ENCODE measurements at regions not wholly inside any gene's neighbourhood (a gene's known extent, or its start where the extent isn't known, plus 50 kb on each side); places are given as distances from the start of the nearest gene placed in this dataset.
"Not testable (repeated sequence)": the region's sequence is repeated elsewhere in the genome, so short reads cannot be mapped to it uniquely, and the experiment has no call there.

DNA sequence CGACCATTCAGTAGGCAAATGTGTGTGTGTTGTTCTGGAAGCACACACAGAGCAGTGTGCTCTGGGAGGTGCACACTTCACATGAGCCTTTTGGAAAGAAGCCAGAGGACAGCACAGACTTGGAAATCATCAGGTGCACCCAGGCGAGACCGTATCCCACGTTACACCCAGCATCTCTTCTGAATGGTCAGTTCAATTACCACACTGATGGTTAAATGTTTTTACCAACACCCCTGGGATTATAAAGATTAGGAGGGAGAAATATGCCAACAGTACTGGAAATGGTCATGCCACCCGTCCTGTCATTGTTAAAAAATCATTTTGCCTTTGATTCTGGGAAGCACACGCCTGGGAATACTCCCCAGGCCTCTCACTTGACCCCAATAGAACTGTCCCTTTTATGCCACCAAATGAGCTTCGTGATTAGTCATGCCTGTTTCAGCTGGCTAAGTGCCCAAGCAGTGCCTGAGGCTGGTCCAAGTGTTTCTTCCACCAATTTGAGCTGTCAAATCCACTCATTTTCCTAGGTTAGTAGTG lies 183.7 kb downstream of the NRP2 start:
- Histone ChIP-seq H3K4me3 (no peak overlapping the region), H3K27ac (no peak overlapping the region), H3K27me3 (no peaks in the 10 kb centered on the region), H3K36me3 (no peaks in the 10 kb centered on the region), H3K9me3 (no peaks in the 10 kb centered on the region), H3K4me1 (peaks cover 0 to 7% of the 10 kb centered on the region in 2 donors)
- DNase-seq (no peak), ATAC-seq (no peak)
- TF ChIP-seq, protein P1, sequence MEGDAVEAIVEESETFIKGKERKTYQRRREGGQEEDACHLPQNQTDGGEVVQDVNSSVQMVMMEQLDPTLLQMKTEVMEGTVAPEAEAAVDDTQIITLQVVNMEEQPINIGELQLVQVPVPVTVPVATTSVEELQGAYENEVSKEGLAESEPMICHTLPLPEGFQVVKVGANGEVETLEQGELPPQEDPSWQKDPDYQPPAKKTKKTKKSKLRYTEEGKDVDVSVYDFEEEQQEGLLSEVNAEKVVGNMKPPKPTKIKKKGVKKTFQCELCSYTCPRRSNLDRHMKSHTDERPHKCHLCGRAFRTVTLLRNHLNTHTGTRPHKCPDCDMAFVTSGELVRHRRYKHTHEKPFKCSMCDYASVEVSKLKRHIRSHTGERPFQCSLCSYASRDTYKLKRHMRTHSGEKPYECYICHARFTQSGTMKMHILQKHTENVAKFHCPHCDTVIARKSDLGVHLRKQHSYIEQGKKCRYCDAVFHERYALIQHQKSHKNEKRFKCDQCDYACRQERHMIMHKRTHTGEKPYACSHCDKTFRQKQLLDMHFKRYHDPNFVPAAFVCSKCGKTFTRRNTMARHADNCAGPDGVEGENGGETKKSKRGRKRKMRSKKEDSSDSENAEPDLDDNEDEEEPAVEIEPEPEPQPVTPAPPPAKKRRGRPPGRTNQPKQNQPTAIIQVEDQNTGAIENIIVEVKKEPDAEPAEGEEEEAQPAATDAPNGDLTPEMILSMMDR (IDR thresholded peaks at IDR 0.05), result no peak
- intact Hi-C loops (cut with DNase I), result no loop called here

DNA sequence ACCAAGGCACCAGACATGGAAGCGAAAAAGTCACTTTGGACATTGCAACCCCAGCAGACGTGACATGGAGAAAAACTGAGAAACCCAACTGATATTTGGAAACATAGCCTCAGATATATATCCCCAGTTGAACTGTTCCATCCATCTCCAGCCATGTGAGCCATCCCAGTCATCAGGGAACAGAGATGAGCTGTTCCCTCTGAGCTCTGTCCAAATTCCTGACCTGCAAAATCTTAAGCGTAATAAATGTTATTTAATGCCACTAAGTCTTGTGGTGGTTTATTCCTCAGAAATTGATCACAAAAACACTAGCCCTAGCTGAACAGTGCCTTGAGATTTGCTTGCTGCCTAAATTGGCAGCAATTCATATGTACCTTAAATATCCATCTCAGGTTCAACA lies 182.8 kb downstream of the NRP2 start:
- no peak for ATAC-seq
- peaks cover 0 to 7% of the 10 kb centered on the region in 2 donors for H3K4me1 ChIP-seq
- H3K4me3 ChIP-seq, result no peak overlapping the region
- no peak overlapping the region for H3K27ac ChIP-seq
- no peak for DNase-seq
- no peaks in the 10 kb centered on the region for H3K9me3 ChIP-seq
- H3K27me3 ChIP-seq, result no peaks in the 10 kb centered on the region
- intact Hi-C loops (cut with DNase I), result no loop called here
- H3K36me3 ChIP-seq, result no peaks in the 10 kb centered on the region
- TF ChIP-seq, protein P1 (IDR thresholded peaks at IDR 0.05), result no peak

DNA sequence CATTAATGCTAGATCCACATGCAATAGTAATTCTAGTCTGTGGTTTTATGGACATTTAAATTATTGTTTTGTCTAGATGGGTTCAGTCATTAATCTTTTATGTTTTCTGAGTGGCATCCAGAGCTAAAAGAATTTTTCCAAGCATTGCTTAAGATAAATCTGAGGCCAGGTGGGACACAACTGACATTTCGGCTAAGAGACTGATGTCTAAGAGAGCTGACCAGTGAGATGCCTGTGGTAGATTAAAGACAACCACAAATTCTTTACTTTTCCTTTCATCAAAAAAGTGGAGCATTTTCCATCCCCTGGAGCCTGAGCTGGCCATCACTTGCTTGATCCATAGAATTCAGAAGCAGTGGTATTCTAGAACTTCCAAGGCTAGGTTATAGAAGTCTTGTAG lies 182.2 kb downstream of the NRP2 start:
- Histone ChIP-seq H3K9me3 (no peaks in the 10 kb centered on the region), H3K36me3 (no peaks in the 10 kb centered on the region), H3K4me1 (peaks cover 0 to 6% of the 10 kb centered on the region in 2 donors), H3K27me3 (no peaks in the 10 kb centered on the region), H3K27ac (no peak overlapping the region), H3K4me3 (no peak overlapping the region)
- DNase-seq, result no peak
- ATAC-seq, result no peak
- intact Hi-C loops (cut with DNase I), result no loop called here
- TF ChIP-seq, protein P1 (IDR thresholded peaks at IDR 0.05), result no peak

DNA sequence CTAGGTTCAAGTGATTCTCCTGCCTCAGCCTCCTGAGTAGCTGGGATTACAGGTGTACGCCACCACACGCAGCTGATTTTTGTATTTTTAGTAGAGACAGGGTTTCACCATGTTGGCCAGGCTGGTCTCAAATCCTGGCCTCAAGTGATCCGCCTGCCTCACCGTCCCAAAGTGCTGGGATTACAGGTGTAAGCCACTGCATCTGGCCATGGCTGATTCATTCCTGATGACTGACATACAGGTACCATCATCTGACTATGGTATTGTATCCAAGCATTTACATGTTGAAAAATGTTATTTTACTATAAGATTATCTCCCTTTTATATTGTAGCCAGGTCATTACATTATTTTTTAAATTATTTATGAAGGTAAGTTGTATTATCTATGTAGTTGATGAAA lies 180.5 kb downstream of the NRP2 start:
- intact Hi-C loops (cut with DNase I); H3K36me3 ChIP-seq; H3K27me3 ChIP-seq; DNase-seq; ATAC-seq; H3K27ac ChIP-seq; H3K4me1 ChIP-seq; H3K4me3 ChIP-seq; H3K9me3 ChIP-seq: not testable (repeated sequence)

DNA sequence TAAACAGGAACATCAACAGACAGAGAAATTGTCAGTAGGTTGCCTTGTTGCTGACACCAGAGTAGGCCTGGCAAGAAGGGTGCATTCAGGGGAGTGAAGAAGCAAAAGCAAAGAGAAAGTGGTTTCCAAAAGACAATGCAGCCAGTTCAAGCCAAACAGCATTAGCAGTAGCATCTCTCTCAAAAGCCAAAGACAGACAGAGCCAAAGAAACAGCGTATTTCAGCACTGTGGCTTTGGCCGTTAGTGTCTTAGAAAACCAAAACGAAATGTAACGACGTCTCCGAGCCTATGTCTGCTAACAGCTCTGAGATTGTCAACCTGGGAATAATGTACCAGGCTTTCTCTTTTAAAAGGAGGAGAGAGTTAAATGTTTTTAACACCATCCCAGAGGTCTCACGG lies 178.6 kb downstream of the NRP2 start:
- Histone ChIP-seq H3K27ac (no peak overlapping the region), H3K9me3 (no peaks in the 10 kb centered on the region), H3K27me3 (no peaks in the 10 kb centered on the region), H3K4me3 (no peak overlapping the region), H3K4me1 (no peaks in the 10 kb centered on the region), H3K36me3 (no peaks in the 10 kb centered on the region)
- TF ChIP-seq, protein P1 (IDR thresholded peaks at IDR 0.05), result no peak
- intact Hi-C loops (cut with DNase I), result no loop called here
- DNase-seq (no peak), ATAC-seq (no peak)

DNA sequence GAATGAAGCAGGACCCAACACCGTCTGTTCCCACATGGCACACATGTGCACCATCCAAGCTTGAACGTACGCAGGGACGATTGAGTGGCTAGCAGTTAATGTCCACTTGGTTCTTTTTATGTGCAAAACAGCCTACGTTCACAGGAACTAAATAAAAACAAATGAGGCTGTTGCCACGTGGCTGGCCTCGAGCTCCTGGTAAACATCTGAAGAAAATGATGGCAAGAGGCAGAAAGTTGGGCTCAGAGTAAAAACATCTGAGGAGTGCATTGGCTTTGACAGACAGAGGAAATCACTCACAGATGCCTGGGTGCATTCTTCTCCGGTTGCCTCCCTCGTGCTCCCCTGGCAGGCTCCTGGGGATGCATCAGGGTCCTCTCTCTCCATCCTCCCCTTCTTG lies 177.9 kb downstream of the NRP2 start:
- TF ChIP-seq, protein P1 (IDR thresholded peaks at IDR 0.05), result no peak
- no peak for DNase-seq
- Histone ChIP-seq H3K4me1 (no peaks in the 10 kb centered on the region), H3K9me3 (no peaks in the 10 kb centered on the region), H3K27ac (no peak overlapping the region), H3K4me3 (no peak overlapping the region), H3K27me3 (no peaks in the 10 kb centered on the region), H3K36me3 (no peaks in the 10 kb centered on the region)
- intact Hi-C loops (cut with DNase I), result no loop called here
- ATAC-seq, result no peak

Measured in left lung (tissue), 4 donors.